ENCODE measurements at regions not wholly inside any gene's neighbourhood (a gene's known extent, or its start where the extent isn't known, plus 50 kb on each side); places are given as distances from the start of the nearest gene placed in this dataset.

DNA sequence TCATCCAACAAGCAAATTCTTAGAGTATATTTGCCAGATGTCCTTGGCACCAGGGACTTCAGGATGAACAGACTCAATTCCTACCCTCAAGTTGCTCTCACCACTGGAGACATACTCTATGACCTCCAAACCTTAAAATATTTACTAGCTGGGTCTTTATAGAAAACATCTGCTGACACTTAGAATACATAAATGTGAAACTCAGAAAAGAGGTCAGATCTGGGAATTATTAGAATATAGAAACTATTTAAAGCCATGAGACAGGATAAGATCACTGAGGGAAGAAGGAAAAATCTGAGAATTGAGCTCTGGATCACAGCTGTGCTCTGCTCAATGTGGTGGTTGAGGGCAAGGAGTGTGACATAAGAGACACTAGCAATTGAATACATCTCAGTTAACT is 695.4 kb upstream of the UBE2E2 start:
- no peak overlapping the region for H3K9ac ChIP-seq (ENCODE audit: insufficient read depth in 1 of 2, low read depth in 2 of 2, low read length in 2 of 2)
- ChIA-PET POLR2A (no interaction called here), CTCF (ENCODE audit: low intra/inter-chr PET ratio) (no interaction called here)
- no peak overlapping the region for H3K4me2 ChIP-seq (ENCODE audit: insufficient read depth, low read length)
- no peak for FAIRE-seq
- no TSS peak for BruUV-seq (replicated peaks)
- in situ Hi-C loops (cut with MboI) (no loop called here), intact Hi-C loops (cut with micrococcal nuclease) (no loop called here)
- ATAC-seq, result no peak
- no peaks in the 10 kb centered on the region for H3K79me2 ChIP-seq (ENCODE audit: control insufficient read depth, insufficient read depth, low read length)
- H3K27ac ChIP-seq (ENCODE audit: extremely low read depth, low read depth, low read length), result no peak overlapping the region
- no peaks in the 10 kb centered on the region for H3K9me1 ChIP-seq (ENCODE audit: control insufficient read depth, insufficient read depth, low read length)
- H3K9me3 ChIP-seq (replicated peaks; ENCODE audit: control insufficient read depth, insufficient read depth, low read depth, low read length), result no peaks in the 10 kb centered on the region
- no peak overlapping the region for H2AFZ ChIP-seq (ENCODE audit: low read depth, low read length)
- DNase-seq (ENCODE audit: extremely low read depth in 1 of 4, low spot score in 3 of 4), result no peak
- H3K4me1 ChIP-seq (replicated peaks in 1 of 2; ENCODE audit: control insufficient read depth in 2 of 2, insufficient read depth in 2 of 2, low read length in 2 of 2), result no peaks in the 10 kb centered on the region
- no peaks in the 10 kb centered on the region for H3K36me3 ChIP-seq (ENCODE audit: control insufficient read depth, insufficient read depth, low read length)
- no peak overlapping the region for H3K4me3 ChIP-seq
- no peak for TF ChIP-seq PRPF4 (IDR thresholded peaks at IDR 0.05; ENCODE audit: insufficient read depth, low read depth, low read length, poor library complexity, severe bottlenecking)
- TF ChIP-seq TCF3 (CRISPR knock-in tag; IDR thresholded peaks at IDR 0.05), result no peak
- TF ChIP-seq ELF1 (tag; IDR thresholded peaks at IDR 0.05), result no peak
- no peak for TF ChIP-seq CEBPZ (IDR thresholded peaks at IDR 0.05; ENCODE audit: borderline replicate concordance, low read depth, low read length)
- TF ChIP-seq DIDO1 (tag; IDR thresholded peaks at IDR 0.05; ENCODE audit: low read depth), result no peak
- TF ChIP-seq CBFA2T2 (conservative IDR thresholded peaks at IDR 0.05), result no peak
- TF ChIP-seq MEF2A (IDR thresholded peaks at IDR 0.05; ENCODE audit: control insufficient read depth, low read depth, low read length), result no peak
- TF ChIP-seq PHF21A (IDR thresholded peaks at IDR 0.05; ENCODE audit: borderline replicate concordance, low read depth), result no peak
- TF ChIP-seq CBX3 (IDR thresholded peaks at IDR 0.05; ENCODE audit: borderline replicate concordance in 1 of 2, low read length in 2 of 2), result no peak
- no peak for TF ChIP-seq NRF1 (conservative IDR thresholded peaks at IDR 0.05 in 1 of 2, IDR thresholded peaks at IDR 0.05 in 1 of 2)
- no peaks in the 10 kb centered on the region for H4K20me1 ChIP-seq (replicated peaks; ENCODE audit: control insufficient read depth, insufficient read depth, low read length)
- H3K27me3 ChIP-seq (ENCODE audit: control insufficient read depth in 2 of 2, insufficient read depth in 2 of 2, low read length in 2 of 2), result no peaks in the 10 kb centered on the region
